LoVo (cell line): ENCODE measurements at regions not wholly inside any gene's neighbourhood (a gene's known extent, or its start where the extent isn't known, plus 50 kb on each side); places are given as distances from the start of the nearest gene placed in this dataset.

Experiments used
- DNase-seq: peaks from one replicate; pipeline ENCODE4 v3.0.0-alpha.2; 2016; ENCODE audit warnings: low spot score

- DNase-seq = no peak
Observed at GRCh38 chr3:110753516-110753915, 318.1 kb upstream of the NECTIN3 start.

- DNase-seq = no peak
Observed at GRCh38 chr3:110754212-110754916, 317.3 kb upstream of the NECTIN3 start.

GRCh38 chr3:110755345-110755744 lies 316.3 kb upstream of the NECTIN3 start:
- DNase-seq = no peak

- no peak for DNase-seq
Observed at GRCh38 chr3:110756705-110757104, 314.9 kb upstream of the NECTIN3 start.

- DNase-seq = no peak
Observed at GRCh38 chr3:110758208-110758607, 313.4 kb upstream of the NECTIN3 start.

- no peak for DNase-seq
Observed at GRCh38 chr3:110767156-110767555, 304.5 kb upstream of the NECTIN3 start.

- no peak for DNase-seq
Observed at GRCh38 chr3:110767838-110768237, 303.8 kb upstream of the NECTIN3 start.

GRCh38 chr3:110773413-110773954 lies 298.1 kb upstream of the NECTIN3 start:
- DNase-seq = peak; percentile 34

GRCh38 chr3:110774496-110775265 lies 296.9 kb upstream of the NECTIN3 start:
- no peak for DNase-seq

GRCh38 chr3:110779581-110779980 lies 292.0 kb upstream of the NECTIN3 start:
- no peak for DNase-seq

GRCh38 chr3:110783541-110783940 lies 288.1 kb upstream of the NECTIN3 start:
- no peak for DNase-seq

- no peak for DNase-seq
Observed at GRCh38 chr3:110788794-110789193, 282.8 kb upstream of the NECTIN3 start.

- DNase-seq = no peak
Observed at GRCh38 chr3:110789315-110789714, 282.3 kb upstream of the NECTIN3 start.

GRCh38 chr3:110790631-110791030 lies 281.0 kb upstream of the NECTIN3 start:
- DNase-seq = no peak

- no peak for DNase-seq
Observed at GRCh38 chr3:110791995-110792686, 279.5 kb upstream of the NECTIN3 start.

- no peak for DNase-seq
Observed at GRCh38 chr3:110793611-110794010, 278.0 kb upstream of the NECTIN3 start.

GRCh38 chr3:110795163-110795562 lies 276.5 kb upstream of the NECTIN3 start:
- no peak for DNase-seq

GRCh38 chr3:110799271-110799670 lies 272.3 kb upstream of the NECTIN3 start:
- no peak for DNase-seq

- DNase-seq = no peak
Observed at GRCh38 chr3:110804856-110805255, 266.8 kb upstream of the NECTIN3 start.

- DNase-seq = no peak
Observed at GRCh38 chr3:110806924-110807323, 264.7 kb upstream of the NECTIN3 start.

GRCh38 chr3:110808630-110809029 lies 263.0 kb upstream of the NECTIN3 start:
- DNase-seq = no peak

- DNase-seq = no peak
Observed at GRCh38 chr3:110810356-110810755, 261.3 kb upstream of the NECTIN3 start.

GRCh38 chr3:110811050-110811449 lies 260.6 kb upstream of the NECTIN3 start:
- DNase-seq = no peak
